C4-2B (cell line): ENCODE measurements at regions not wholly inside any gene's neighbourhood (a gene's known extent, or its start where the extent isn't known, plus 50 kb on each side); places are given as distances from the start of the nearest gene placed in this dataset.
"Not testable (repeated sequence)": the region's sequence is repeated elsewhere in the genome, so short reads cannot be mapped to it uniquely, and the experiment has no call there.

ENCODE experiments used
- H3K27ac ChIP-seq: fragments of 450-650 bp; 2 replicates; pipeline ENCODE4 v1.5.1; 2017
- ZFX ChIP-seq: fragments of 450-650 bp; IDR thresholded peaks from 2 replicates; pipeline ENCODE4 v1.6.1; 2017
- TF ChIP-seq, protein P1 (sequence below): fragments of 450-650 bp; conservative IDR thresholded peaks from 2 replicates; pipeline ENCODE4 v1.5.1; 2017; ENCODE audit warnings: mild to moderate bottlenecking

DNA sequence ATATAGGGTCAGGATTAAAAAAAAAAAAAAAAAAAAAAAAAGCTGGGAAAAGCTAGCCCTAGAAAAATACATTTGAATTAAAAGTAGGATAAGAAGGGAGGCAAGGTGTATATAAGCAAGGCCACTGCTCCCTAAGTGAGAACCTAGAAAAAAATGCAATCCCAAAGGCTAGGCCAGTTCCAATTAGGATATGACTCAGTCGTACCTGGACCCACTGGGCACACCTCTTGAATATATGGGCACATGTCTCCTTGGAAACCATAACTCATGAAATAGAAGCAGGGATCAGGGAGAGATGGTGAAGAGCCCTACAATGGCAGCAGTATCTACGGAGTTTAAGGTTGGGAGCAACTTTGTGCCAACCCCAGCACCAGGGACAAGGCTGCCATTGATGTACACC lies 314.1 kb upstream of the IL12A start:
- TF ChIP-seq ZFX, result no peak
- TF ChIP-seq, protein P1, sequence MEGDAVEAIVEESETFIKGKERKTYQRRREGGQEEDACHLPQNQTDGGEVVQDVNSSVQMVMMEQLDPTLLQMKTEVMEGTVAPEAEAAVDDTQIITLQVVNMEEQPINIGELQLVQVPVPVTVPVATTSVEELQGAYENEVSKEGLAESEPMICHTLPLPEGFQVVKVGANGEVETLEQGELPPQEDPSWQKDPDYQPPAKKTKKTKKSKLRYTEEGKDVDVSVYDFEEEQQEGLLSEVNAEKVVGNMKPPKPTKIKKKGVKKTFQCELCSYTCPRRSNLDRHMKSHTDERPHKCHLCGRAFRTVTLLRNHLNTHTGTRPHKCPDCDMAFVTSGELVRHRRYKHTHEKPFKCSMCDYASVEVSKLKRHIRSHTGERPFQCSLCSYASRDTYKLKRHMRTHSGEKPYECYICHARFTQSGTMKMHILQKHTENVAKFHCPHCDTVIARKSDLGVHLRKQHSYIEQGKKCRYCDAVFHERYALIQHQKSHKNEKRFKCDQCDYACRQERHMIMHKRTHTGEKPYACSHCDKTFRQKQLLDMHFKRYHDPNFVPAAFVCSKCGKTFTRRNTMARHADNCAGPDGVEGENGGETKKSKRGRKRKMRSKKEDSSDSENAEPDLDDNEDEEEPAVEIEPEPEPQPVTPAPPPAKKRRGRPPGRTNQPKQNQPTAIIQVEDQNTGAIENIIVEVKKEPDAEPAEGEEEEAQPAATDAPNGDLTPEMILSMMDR, result no peak
- H3K27ac ChIP-seq, result no peak overlapping the region

DNA sequence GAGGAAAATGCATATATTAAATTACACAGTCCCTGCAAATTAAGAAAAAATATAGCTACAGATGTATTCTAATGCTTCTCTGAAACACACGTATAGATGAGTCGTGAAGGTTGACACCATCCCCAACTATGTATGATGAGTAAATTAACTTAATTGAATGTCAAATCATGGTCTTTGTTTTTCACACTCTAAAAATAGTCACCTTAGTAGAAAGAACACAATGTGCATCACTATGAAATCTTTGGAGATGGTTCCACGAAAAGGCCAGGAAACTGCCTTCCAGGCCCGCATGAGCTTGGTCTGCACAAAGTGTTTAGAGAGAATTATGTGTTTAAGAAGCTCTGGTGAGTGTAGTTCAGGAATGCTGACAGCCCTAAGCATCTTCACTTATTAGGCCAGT lies 313.4 kb upstream of the IL12A start:
- TF ChIP-seq, protein P1, result no peak
- no peak for TF ChIP-seq ZFX
- no peak overlapping the region for H3K27ac ChIP-seq

DNA sequence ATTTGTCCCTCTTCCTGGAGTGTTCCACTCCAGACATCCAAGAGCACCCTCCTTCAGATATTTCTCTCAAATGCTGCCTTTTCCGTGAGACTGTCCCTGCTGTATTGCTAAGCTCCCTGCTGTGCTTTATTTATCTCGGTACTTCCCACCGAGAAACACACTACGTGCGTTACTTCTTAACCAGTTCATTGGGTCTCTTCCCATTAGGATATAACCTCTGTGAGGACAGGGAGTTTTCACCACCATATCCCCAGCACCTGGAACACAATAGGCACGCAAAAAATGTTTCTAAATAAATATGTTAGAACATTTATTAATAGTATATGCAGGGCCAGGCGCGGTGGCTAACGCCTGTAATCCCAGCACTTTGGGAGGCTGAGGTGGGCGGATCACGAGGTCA lies 308.7 kb upstream of the IL12A start:
- H3K27ac ChIP-seq, result no peak overlapping the region
- TF ChIP-seq, protein P1, result no peak
- no peak for TF ChIP-seq ZFX

DNA sequence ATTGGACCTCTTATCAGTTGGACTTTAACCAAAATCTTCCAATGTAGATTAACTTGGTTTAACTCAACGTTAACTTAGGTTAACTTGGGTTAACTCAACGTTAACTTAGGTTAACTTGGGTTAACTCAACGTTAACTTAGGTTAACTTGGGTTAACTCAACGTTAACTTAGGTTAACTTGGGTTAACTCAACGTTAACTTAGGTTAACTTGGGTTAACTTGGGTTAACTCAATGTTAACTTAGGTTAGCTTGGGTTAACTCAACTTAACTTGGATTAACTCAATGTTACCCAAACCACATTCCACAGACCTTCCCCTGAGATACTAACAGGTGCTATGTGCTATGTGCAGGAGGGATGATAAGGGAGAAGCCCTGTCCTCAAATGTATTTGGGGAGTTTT lies 306.9 kb upstream of the IL12A start:
- H3K27ac ChIP-seq, result not testable (repeated sequence)

DNA sequence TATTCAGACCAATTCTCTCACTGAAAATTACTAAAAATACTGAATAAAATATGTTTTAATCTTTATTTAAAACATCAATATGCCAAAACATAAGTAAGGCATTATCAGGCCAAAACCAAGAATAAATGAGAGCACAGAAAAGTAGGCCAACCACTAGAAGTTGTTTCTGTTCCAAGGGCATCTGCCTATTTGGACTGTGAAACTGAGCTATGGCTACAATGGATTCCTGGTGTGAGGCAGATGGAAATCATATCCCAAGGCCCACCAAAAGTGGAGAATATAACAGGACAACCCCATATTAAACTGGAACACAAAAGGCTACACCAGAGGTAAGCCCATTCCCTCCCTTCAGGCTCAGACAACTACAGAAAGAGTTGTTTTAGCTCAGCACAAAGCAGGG lies 302.8 kb upstream of the IL12A start:
- H3K27ac ChIP-seq, result no peak overlapping the region
- TF ChIP-seq ZFX, result no peak
- TF ChIP-seq, protein P1, result no peak

DNA sequence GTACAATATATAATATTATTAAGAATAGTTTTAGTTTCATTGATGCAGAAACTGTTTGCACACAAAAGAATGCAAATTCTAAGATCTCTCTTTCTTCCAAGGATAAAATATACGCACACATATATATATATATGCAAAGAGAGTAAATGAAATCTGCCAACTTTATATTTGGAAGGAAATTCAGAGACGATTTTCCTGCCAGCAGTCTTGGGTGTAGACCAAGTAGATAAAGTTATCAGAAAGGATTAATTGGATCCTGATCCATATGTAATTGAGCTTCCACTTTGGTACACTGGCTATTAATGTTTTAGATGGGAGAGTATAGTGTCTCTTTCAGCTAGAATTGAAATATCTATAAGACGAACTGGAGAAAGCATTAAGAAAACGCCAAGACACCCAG lies 295.4 kb upstream of the IL12A start:
- no peak overlapping the region for H3K27ac ChIP-seq
- no peak for TF ChIP-seq ZFX
- TF ChIP-seq, protein P1, result no peak

DNA sequence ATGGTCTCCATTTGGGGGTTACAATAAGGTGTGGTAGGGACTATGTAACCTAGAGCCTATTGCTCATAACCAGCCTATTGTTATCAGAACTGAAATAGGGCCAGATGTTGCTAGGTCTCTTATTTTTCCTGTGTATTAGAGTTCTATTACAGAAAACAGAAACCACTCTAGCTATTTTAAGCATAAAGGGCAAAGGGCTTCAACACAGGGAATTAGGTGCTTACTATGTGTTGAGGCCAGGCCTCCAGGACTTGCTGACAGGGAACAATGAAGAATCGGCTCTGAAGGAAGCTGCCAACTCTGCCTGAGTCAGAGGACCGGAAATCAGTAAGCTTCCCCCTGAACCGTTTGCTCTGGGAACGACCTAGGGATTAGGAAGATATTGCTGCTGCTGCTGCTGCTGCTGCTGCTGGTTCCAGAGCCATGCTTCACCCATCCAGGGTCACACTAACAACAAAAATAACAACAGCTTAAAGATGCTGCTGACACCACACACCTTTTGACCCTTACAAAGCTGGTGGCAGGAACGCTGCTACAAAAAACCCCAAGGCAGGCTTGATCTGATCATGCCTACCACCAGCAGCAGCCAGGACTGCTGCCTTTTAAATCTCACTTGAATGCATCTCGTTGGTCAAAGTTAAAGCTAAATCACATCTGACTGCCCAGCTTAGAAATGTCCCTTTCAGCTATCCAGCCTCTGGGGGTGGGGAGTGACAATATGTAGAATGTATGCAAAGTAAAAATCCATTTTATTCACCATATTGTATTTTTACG lies 276.9 kb upstream of the IL12A start:
- no peak overlapping the region for H3K27ac ChIP-seq
- no peak for TF ChIP-seq ZFX
- TF ChIP-seq, protein P1, result no peak

DNA sequence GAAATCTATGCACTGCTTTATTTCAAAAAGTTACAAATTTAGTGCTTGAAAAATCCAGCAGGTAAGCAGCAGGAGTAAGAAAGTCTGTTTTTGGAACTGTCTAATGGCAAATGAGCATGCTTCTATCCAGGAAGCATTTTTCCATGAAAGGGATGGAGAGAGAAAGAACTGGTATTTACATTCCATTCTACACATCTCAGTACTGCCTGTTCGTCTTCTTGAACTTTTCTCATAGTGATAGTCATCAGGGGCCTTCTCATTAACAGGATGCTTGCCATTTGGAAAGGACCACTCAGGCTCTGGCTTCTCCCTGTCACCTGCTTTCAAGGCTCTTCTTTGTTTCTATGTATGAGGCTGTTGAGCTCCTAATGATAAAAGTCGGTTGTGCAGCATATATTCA lies 267.3 kb upstream of the IL12A start:
- H3K27ac ChIP-seq, result no peak overlapping the region
- TF ChIP-seq, protein P1, result no peak
- TF ChIP-seq ZFX, result no peak
